Endothelial cell (in vitro differentiated cells): ENCODE measurements at regions not wholly inside any gene's neighbourhood (a gene's known extent, or its start where the extent isn't known, plus 50 kb on each side); places are given as distances from the start of the nearest gene placed in this dataset.

Experiments
- DNase-seq: peaks from one replicate; pipeline ENCODE4 v3.0.0; 2021; ENCODE audit warnings: low spot score
- H3K27ac Mint-ChIP-seq: one replicate; pipeline ENCODE4 v1.8.0; 2021; ENCODE audit warnings: mixed read lengths, inconsistent platforms; ENCODE audit not compliant: unreplicated experiment
- H3K27me3 Mint-ChIP-seq: one replicate; pipeline ENCODE4 v1.8.0; 2021; ENCODE audit warnings: mild to moderate bottlenecking, moderate library complexity, mixed read lengths, inconsistent platforms; ENCODE audit not compliant: unreplicated experiment
- H3K36me3 Mint-ChIP-seq: one replicate; pipeline ENCODE4 v1.8.0; 2021; ENCODE audit warnings: mild to moderate bottlenecking, low read depth, mixed read lengths, inconsistent platforms; ENCODE audit not compliant: unreplicated experiment
- H3K4me1 Mint-ChIP-seq: one replicate; pipeline ENCODE4 v1.8.0; 2021; ENCODE audit warnings: mild to moderate bottlenecking, mixed read lengths, inconsistent platforms; ENCODE audit not compliant: unreplicated experiment
- H3K4me3 Mint-ChIP-seq: one replicate; pipeline ENCODE4 v1.8.0; 2021; ENCODE audit warnings: mild to moderate bottlenecking, mixed read lengths, inconsistent platforms; ENCODE audit not compliant: unreplicated experiment
- H3K9me3 Mint-ChIP-seq: one replicate; pipeline ENCODE4 v1.8.0; 2021; ENCODE audit warnings: mixed read lengths, inconsistent platforms; ENCODE audit not compliant: unreplicated experiment
- CTCF ChIP-seq: fragments of 200-600 bp; sonication (generic); IDR thresholded peaks from one replicate; pipeline ENCODE4 v1.5.0; 2021; ENCODE audit warnings: antibody characterized with exemption; ENCODE audit not compliant: unreplicated experiment

GRCh38 chr6:126546541-126547120, 206.7 kb downstream of the CENPW start:
- Mint-ChIP-seq H3K27ac (no peak overlapping the region), H3K4me3 (no peak overlapping the region), H3K9me3 (no peaks in the 10 kb centered on the region), H3K27me3 (no peaks in the 10 kb centered on the region), H3K36me3 (no peaks in the 10 kb centered on the region), H3K4me1 (no peaks in the 10 kb centered on the region)
- no peak for TF ChIP-seq CTCF
- DNase-seq: no peak

GRCh38 chr6:126548300-126548699, 208.4 kb downstream of the CENPW start:
- no peak for TF ChIP-seq CTCF
- Mint-ChIP-seq H3K27me3 (no peaks in the 10 kb centered on the region), H3K4me3 (no peak overlapping the region), H3K27ac (no peak overlapping the region), H3K4me1 (no peaks in the 10 kb centered on the region), H3K36me3 (no peaks in the 10 kb centered on the region), H3K9me3 (no peaks in the 10 kb centered on the region)
- DNase-seq: no peak

GRCh38 chr6:126550323-126550722, 210.4 kb downstream of the CENPW start:
- Mint-ChIP-seq H3K27me3 (no peaks in the 10 kb centered on the region), H3K4me3 (no peak overlapping the region), H3K4me1 (no peaks in the 10 kb centered on the region), H3K9me3 (no peaks in the 10 kb centered on the region), H3K36me3 (no peaks in the 10 kb centered on the region), H3K27ac (no peak overlapping the region)
- no peak for TF ChIP-seq CTCF
- DNase-seq: no peak

- H3K36me3 Mint-ChIP-seq: no peaks in the 10 kb centered on the region
- no peaks in the 10 kb centered on the region for H3K4me1 Mint-ChIP-seq
- no peak for TF ChIP-seq CTCF
- no peak overlapping the region for H3K27ac Mint-ChIP-seq
- H3K9me3 Mint-ChIP-seq: no peaks in the 10 kb centered on the region
- H3K27me3 Mint-ChIP-seq: no peaks in the 10 kb centered on the region
- H3K4me3 Mint-ChIP-seq: no peak overlapping the region
- DNase-seq: no peak
Measured at GRCh38 chr6:126551832-126552231, 211.9 kb downstream of the CENPW start.

GRCh38 chr6:126553854-126554253, 213.9 kb downstream of the CENPW start:
- no peak for TF ChIP-seq CTCF
- Mint-ChIP-seq H3K36me3 (no peaks in the 10 kb centered on the region), H3K4me3 (no peak overlapping the region), H3K4me1 (no peaks in the 10 kb centered on the region), H3K9me3 (no peaks in the 10 kb centered on the region), H3K27ac (no peak overlapping the region), H3K27me3 (no peaks in the 10 kb centered on the region)
- DNase-seq: no peak
